Anterior cingulate cortex (tissue), 58 donors: ENCODE measurements at regions not wholly inside any gene's neighbourhood (a gene's known extent, or its start where the extent isn't known, plus 50 kb on each side); places are given as distances from the start of the nearest gene placed in this dataset.

ENCODE experiments used
- DNase-seq, 58 donors: peaks; one replicate each; lab custom pipeline; 2025; lab: John Stamatoyannopoulos, UW

DNA sequence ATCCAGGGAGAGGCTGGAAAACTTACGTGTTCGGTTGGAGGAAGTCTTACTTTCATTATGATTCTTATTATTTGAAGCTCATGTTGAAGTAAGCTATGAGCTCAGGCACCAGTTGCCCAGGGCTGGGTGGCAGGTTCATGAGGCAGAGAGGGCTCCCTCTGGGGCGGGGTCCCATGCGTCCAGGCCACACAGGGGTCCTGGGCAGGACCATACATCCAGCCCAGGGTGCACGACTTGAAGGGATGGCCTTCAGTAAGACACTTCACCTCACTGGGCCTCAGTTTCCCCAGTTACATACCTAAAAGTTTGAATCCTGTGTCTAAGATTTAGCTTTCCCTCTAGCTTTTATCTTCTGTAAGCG is 107.3 kb upstream of the B3GAT1 start:
- no peak for DNase-seq

DNA sequence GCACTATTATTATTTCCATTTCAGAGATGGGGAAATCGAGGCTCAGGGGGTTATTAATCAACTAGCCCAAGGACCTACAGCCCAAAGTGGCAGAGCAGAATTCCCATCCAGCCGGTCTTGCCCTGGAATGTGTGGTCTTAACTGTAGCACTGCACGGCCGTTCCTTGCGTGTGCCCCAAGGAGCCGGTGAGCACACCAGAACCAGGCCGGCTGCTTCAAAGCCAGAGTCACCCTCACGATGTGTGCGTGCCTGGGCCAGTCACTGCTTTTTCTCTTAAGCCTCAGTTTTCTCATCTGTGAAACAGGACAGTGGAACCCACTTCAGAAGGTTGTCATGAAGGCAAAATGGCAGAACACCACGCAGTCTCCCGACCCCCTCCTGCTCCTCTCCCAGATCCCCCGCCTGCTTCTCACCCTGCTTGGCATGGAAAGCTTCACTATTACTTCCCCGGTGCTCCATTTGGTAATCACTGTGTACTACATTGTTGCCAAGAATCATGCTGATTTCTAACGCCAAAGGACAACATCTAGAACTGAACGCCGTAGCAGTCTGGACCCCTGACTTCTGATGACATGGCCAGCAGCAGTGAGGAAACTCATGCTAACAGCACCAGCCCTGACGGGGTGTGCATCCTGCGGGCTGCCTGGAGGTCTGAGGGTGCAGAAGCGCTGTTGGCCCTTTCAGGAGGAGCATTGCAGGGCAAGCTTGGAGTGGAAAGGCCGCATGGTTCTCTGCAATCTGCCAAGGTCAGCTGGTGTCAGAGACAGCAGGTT is 106.8 kb upstream of the B3GAT1 start:
- no peak for DNase-seq

- DNase-seq: no peak
Measured at GRCh38 chr11:134517621-134518293, 105.7 kb upstream of the B3GAT1 start.

DNA sequence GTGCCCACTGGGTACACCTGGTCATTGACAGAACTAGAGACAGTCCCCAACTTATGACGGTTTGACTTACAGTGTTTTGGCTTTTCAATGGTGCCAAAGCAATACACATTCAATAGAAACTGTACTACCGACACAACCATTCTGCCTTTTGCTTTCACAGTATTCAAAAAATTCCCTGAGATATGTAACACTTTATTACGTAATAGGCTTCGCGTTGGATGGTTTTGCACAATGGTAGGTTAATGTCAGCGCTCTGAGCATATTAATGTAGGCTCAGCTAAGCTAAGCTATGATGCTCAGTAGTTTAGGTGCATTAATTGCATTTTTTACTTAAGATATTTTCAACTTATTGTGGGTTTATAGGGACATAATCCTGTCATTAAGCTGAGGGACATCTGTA is 105.1 kb upstream of the B3GAT1 start:
- no peak for DNase-seq

DNA sequence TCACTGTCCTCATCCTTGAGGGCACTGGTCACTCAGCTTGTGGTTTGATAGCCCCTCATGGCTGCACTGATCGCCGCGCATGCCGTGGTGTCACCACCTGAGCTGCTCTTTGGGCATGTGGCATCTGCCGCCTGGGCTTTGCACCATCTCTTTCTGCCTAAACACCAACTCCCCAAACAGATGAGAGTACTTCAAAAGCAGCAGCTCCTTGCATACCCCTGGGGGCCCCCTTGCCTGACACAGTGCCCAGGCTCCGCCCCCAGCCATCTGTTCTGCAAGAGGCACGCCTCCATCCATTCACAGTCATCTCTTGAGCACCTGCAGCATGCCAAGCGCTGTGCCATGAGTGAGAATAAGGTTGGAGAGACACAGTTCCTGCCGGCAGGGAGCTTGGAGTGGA is 104.5 kb upstream of the B3GAT1 start:
- peak in 14 of 58 donors; percentile 11 to 44 (median 26) for DNase-seq

- DNase-seq: no peak
Measured at GRCh38 chr11:134515081-134515960, 103.3 kb upstream of the B3GAT1 start.

DNA sequence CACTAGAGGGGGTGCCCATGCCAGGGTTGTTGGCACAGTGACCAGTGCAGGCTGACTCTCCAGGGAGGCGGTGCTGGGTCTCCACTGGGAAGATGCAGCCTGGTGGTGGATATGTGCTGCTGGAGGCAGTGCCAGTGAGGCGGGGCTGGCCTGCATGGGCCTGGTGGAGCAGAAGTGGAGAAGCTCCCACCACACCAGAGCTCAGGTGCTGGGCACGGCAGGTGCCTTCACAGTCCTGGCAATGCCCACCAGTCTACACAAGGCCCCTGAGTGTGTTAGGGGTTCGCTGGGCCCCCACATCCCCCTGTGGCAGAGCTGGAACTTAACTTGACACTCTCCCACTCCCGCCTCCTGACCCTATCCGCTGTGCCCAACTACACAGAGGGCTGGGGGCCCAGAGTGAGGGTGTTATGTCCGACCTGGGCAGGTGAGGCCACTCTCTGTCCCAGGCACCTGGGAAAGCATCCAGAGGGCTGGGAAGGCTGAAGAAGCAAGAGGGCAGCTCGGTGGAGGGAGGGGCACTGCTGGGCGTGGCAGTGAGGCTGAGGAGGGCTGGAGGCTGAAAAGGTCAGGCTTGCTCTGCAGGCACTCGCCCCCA is 102.4 kb upstream of the B3GAT1 start:
- DNase-seq: no peak

DNA sequence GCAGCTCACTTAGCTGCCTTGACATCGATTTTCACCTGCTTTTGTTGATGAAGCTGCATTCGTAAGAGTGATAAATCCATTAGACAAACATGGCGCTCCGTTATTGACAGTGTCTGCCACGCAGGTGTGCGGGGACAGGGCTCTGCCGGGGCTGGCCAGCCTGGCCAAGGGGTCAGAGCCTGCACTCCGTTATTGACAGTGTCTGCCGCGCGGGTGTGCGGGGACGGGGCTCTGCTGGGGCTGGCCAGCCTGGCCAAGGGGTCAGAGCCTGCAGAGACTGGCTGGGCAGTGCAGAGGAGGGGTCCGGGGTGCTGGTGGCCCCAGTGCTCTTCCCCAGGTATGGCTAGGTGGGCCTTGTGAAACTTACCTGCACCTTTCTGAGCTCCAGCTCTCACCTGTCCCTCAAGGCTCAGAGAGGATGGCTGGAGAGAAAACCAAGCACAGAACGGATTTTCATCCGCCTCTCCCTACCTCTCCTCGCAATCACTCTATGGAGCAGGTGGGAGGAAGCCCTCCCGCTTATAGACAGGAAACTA is 101.6 kb upstream of the B3GAT1 start:
- DNase-seq: no peak

DNA sequence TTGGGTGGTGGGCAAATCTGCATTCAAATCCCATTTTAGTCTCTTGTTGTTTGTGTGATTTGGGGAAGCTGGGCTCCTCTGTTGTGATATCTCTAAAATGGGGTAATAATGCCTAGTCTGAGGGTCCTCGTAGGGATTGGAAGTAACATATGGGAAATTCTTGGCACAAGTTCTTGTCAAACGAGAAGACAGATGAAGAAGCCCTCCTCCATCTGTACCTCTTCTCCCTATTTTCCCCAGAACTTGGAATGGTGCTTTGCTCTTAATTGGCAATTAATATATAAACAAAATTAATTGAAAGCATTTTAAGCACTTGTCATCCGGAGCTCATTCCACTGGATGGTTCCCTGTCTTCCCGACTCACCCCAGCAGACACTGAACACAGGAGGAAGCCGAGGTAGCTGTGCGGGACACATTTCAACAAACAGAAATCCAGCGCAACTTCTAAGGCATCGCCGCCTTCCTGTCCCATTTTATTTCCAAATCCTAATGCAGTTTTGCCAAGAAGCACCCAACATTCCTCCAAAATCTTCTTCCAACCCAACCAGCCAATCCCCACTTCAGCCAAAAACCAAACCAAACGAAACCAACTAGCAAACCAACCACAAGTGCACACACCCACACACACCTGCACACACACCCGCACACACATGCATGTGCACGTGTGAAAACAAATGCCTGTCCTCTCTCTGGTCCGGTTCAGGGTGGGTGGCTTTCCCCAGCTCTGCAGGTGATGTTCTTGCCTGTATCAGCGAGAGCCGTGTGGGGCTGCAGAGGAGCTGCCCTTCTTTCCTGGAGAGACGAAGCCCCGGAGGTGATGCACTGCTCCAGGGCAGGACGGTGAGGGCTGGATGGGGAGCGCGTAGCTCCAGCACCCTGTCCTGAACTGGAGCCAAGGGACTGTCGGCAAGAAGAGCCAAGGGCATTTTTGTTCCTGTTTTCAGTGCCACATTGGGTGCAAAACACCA is 100.8 kb upstream of the B3GAT1 start:
- DNase-seq: no peak

- DNase-seq: no peak
Measured at GRCh38 chr11:134512061-134512460, 100.0 kb upstream of the B3GAT1 start.

GRCh38 chr11:134511255-134511654 is 99.2 kb upstream of the B3GAT1 start:
- DNase-seq: no peak

GRCh38 chr11:134510233-134511040 is 98.4 kb upstream of the B3GAT1 start:
- no peak for DNase-seq

GRCh38 chr11:134509381-134510232 is 97.6 kb upstream of the B3GAT1 start:
- no peak for DNase-seq

- DNase-seq: no peak
Measured at GRCh38 chr11:134508219-134508990, 96.4 kb upstream of the B3GAT1 start.

DNA sequence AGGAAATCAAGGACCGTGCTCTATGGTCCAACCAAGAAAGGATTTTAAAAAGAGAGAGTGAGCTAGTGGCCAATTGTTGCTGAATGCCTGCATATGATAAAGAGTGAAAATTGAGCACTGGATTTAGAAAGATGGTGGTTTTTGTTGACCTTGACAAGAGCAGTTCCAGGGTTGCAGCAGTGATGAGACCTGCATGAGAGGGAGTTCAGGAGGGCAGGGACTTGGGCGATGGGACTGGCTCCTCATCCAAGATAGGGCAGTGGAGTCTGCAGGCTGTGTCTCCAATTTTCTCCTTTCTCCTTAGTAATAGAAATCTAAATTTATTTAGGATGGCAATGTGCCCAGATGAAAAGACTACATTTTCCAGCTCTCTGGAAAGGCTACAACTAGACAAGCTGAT is 94.0 kb upstream of the B3GAT1 start:
- DNase-seq: no peak

- DNase-seq: no peak
Measured at GRCh38 chr11:134505125-134505524, 93.1 kb upstream of the B3GAT1 start.
